HepG2 (cell line): ENCODE measurements at regions not wholly inside any gene's neighbourhood (a gene's known extent, or its start where the extent isn't known, plus 50 kb on each side); places are given as distances from the start of the nearest gene placed in this dataset.

Source experiments
- AKAP8 ChIP-seq: sonication (generic); formaldehyde crosslinking; IDR thresholded peaks from 2 replicates; pipeline ENCODE4 v1.5.1; 2020; ENCODE audit warnings: mild to moderate bottlenecking, missing genetic modification reagents
- ATF1 ChIP-seq: IDR thresholded peaks from 2 replicates; pipeline ENCODE4 v1.6.1; 2016; ENCODE audit warnings: mild to moderate bottlenecking, control low read depth
- BRD4 ChIP-seq: sonication (generic); formaldehyde crosslinking; IDR thresholded peaks from 2 replicates; pipeline ENCODE4 v1.4.0; 2020; ENCODE audit warnings: missing genetic modification reagents
- CBX1 ChIP-seq: IDR thresholded peaks from one replicate; pipeline ENCODE4 v1.6.1; 2016; ENCODE audit warnings: antibody characterized with exemption, low read depth
- HNF1A ChIP-seq, 2 experiments: sonication (generic) in 1 of 2; formaldehyde crosslinking in 1 of 2; IDR thresholded peaks; 2 replicates each; pipeline versions ENCODE4 v1.4.0 to v1.6.1; 2016 to 2020; ENCODE audit warnings: borderline replicate concordance in 1 of 2, low read depth in 1 of 2, mild to moderate bottlenecking in 1 of 2, missing genetic modification reagents in 1 of 2
- MEF2D ChIP-seq: sonication (generic); formaldehyde crosslinking; IDR thresholded peaks from 2 replicates; pipeline ENCODE4 v1.5.1; 2020; ENCODE audit warnings: mild to moderate bottlenecking, missing genetic modification reagents
- MIER2 ChIP-seq: IDR thresholded peaks from 2 replicates; pipeline ENCODE4 v1.6.1; 2016; ENCODE audit warnings: missing biosample characterization, missing genetic modification reagents
- SKIL ChIP-seq: sonication (generic); formaldehyde crosslinking; IDR thresholded peaks from 2 replicates; pipeline ENCODE4 v1.8.0; 2022; ENCODE audit warnings: missing genetic modification reagents, mild to moderate bottlenecking, moderate library complexity, borderline replicate concordance
- SP2 ChIP-seq: sonication (generic); formaldehyde crosslinking; IDR thresholded peaks from 2 replicates; pipeline ENCODE4 v1.5.1; 2020; ENCODE audit warnings: mild to moderate bottlenecking, missing genetic modification reagents
- TAF15 ChIP-seq: fragments of 200-400 bp; formaldehyde crosslinking; IDR thresholded peaks from one replicate; pipeline ENCODE4 v1.6.1; 2018; ENCODE audit warnings: mild to moderate bottlenecking, low read depth, low read length; ENCODE audit not compliant: poor library complexity, severe bottlenecking
- ZNF703 ChIP-seq: sonication (generic); formaldehyde crosslinking; IDR thresholded peaks from 2 replicates; pipeline ENCODE4 v1.5.1; 2020; ENCODE audit warnings: missing genetic modification reagents, mild to moderate bottlenecking, moderate library complexity, borderline replicate concordance
- TF ChIP-seq, protein P1 (sequence below): sonication (generic); formaldehyde crosslinking; IDR thresholded peaks from 2 replicates; pipeline ENCODE4 v1.5.0; 2020; ENCODE audit warnings: mild to moderate bottlenecking, missing genetic modification reagents, borderline replicate concordance

- 0 out of 2 replicates have a peak, but pooled peaks have one; percentile 40 for TF ChIP-seq HNF1A (IDR thresholded peaks at IDR 0.05; ENCODE audit: low read depth)
- TF ChIP-seq HNF1A (CRISPR knock-in tag; IDR thresholded peaks at IDR 0.05; ENCODE audit: borderline replicate concordance) = peak; percentile 64; the same call in 1 of the 2 replicates
- TF ChIP-seq, protein P1, sequence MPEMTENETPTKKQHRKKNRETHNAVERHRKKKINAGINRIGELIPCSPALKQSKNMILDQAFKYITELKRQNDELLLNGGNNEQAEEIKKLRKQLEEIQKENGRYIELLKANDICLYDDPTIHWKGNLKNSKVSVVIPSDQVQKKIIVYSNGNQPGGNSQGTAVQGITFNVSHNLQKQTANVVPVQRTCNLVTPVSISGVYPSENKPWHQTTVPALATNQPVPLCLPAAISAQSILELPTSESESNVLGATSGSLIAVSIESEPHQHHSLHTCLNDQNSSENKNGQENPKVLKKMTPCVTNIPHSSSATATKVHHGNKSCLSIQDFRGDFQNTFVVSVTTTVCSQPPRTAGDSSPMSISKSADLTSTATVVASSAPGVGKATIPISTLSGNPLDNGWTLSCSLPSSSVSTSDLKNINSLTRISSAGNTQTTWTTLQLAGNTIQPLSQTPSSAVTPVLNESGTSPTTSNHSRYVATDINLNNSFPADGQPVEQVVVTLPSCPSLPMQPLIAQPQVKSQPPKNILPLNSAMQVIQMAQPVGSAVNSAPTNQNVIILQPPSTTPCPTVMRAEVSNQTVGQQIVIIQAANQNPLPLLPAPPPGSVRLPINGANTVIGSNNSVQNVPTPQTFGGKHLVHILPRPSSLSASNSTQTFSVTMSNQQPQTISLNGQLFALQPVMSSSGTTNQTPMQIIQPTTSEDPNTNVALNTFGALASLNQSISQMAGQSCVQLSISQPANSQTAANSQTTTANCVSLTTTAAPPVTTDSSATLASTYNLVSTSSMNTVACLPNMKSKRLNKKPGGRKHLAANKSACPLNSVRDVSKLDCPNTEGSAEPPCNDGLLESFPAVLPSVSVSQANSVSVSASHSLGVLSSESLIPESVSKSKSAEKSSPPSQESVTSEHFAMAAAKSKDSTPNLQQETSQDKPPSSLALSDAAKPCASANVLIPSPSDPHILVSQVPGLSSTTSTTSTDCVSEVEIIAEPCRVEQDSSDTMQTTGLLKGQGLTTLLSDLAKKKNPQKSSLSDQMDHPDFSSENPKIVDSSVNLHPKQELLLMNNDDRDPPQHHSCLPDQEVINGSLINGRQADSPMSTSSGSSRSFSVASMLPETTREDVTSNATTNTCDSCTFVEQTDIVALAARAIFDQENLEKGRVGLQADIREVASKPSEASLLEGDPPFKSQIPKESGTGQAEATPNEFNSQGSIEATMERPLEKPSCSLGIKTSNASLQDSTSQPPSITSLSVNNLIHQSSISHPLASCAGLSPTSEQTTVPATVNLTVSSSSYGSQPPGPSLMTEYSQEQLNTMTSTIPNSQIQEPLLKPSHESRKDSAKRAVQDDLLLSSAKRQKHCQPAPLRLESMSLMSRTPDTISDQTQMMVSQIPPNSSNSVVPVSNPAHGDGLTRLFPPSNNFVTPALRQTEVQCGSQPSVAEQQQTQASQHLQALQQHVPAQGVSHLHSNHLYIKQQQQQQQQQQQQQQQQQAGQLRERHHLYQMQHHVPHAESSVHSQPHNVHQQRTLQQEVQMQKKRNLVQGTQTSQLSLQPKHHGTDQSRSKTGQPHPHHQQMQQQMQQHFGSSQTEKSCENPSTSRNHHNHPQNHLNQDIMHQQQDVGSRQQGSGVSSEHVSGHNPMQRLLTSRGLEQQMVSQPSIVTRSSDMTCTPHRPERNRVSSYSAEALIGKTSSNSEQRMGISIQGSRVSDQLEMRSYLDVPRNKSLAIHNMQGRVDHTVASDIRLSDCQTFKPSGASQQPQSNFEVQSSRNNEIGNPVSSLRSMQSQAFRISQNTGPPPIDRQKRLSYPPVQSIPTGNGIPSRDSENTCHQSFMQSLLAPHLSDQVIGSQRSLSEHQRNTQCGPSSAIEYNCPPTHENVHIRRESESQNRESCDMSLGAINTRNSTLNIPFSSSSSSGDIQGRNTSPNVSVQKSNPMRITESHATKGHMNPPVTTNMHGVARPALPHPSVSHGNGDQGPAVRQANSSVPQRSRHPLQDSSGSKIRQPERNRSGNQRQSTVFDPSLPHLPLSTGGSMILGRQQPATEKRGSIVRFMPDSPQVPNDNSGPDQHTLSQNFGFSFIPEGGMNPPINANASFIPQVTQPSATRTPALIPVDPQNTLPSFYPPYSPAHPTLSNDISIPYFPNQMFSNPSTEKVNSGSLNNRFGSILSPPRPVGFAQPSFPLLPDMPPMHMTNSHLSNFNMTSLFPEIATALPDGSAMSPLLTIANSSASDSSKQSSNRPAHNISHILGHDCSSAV (CRISPR knock-in tag) = no peak
- TF ChIP-seq MIER2 (CRISPR knock-in tag) = peak; percentile 48; the same call in 1 of the 2 replicates
- TF ChIP-seq TAF15 = no peak
- no peak for TF ChIP-seq CBX1
- TF ChIP-seq SKIL (CRISPR knock-in tag) = peak; percentile 69; the same call in 1 of the 2 replicates
- peak; percentile 85; the same call in 1 of the 2 replicates for TF ChIP-seq AKAP8 (CRISPR knock-in tag)
- no peak for TF ChIP-seq ZNF703 (CRISPR knock-in tag)
- TF ChIP-seq ATF1 = no peak
- no peak; the same call in 1 of the 2 replicates for TF ChIP-seq BRD4
- peak; percentile 94 for TF ChIP-seq MEF2D
- TF ChIP-seq SP2 (CRISPR knock-in tag) = no peak
These were observed 459.7 kb downstream of the SOX9 start (continued) for GRCh38 chr17:72580321-72581127.
